HG02759 (cell line): ENCODE measurements at regions not wholly inside any gene's neighbourhood (a gene's known extent, or its start where the extent isn't known, plus 50 kb on each side); places are given as distances from the start of the nearest gene placed in this dataset.

Source experiments
- ATAC-seq: cut with Tn5 transposase; IDR thresholded peaks from one replicate; pipeline ENCODE4 v1.9.1; 2021; ENCODE audit warnings: mild to moderate bottlenecking, moderate library complexity; ENCODE audit not compliant: unreplicated experiment

DNA sequence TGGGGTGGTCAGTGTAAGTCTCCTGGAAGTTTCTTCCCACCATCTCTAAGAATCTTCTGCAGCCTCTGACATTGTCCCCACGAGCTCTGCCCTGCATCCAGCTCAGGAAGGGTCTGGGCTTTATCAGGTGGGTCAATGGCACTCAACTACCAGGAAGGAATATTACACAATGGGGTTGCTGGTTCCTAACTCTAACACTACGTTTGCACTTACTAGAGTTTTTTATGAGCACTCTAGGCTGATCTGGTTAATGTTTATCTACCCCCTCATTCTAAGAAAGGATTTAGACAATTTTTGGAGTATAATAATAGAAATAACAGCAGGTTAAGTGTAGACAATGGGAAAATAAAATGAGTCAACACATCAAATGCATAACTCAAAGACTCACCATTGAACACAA, 411.1 kb upstream of the RGMA start:
- no peak for ATAC-seq

- ATAC-seq: no peak
These were observed 408.3 kb upstream of the RGMA start for GRCh38 chr15:93497291-93497690.

- no peak for ATAC-seq
These were observed 407.9 kb upstream of the RGMA start for GRCh38 chr15:93496888-93497287.

GRCh38 chr15:93495799-93496637, 407.0 kb upstream of the RGMA start:
- no peak for ATAC-seq

DNA sequence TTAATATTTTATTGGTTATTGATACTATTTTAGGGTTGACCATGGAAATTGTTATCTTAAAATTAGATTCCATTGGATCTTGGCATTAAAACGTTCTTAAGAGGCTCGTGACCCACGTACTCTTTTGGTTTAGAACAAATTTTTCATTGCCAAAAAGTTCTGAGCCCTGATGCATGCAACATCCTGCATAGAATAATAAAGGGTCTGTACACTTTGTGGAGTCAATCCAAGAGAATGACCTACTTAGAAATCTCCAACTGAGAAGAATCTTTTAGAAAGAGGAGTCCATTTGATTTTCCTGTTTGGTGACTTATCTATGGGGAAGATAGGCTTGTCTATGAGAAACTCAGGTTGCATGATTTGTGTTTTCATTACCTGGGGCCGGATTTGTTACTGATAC, 404.2 kb upstream of the RGMA start:
- no peak for ATAC-seq

- ATAC-seq: no peak
These were observed 402.3 kb upstream of the RGMA start for GRCh38 chr15:93491291-93491690.

GRCh38 chr15:93488296-93488713, 399.3 kb upstream of the RGMA start:
- no peak for ATAC-seq

GRCh38 chr15:93486407-93487117, 397.6 kb upstream of the RGMA start:
- no peak for ATAC-seq

DNA sequence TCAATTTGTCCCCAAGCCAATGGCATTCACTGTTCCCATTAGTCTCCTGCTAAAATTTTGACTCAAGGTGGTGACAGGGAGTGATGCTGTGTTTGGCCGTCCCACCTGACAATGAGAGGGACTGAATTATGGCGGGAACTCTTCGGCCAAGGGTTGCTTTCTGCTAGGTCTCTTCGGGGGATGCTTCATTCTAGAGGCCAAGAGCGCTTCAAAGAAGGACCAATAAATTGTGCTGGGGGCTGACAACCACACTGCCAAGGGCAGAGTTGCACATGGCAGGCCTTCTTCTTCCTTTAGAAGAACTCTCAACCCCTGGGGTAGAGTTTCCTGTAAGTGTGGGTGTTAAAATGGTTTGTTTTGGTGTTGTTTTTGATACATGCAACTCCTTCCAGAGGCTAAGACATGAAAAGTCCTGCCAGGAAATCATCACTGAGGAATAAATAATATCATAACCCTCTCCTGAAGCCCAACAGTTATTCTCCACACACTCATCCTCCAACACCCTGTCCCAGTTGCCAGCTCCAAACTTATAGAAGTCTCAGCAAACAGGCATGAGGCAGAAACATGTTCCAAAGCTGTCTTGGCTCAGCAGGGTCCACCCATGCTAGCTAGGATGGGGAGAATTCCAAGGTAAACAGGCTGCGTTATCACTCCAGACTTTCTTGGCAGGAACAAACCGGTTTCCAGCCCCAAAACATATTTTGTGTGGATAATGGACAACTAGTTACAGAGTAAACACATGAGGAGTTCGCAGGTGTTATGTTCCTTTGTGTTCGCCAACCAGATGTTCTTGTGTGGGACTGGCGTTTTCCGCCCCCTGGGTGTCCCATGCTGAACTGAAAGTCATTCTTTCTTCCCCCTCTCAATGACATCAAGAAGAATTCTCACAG, 396.7 kb upstream of the RGMA start:
- ATAC-seq: no peak

- ATAC-seq: no peak
These were observed 394.9 kb upstream of the RGMA start for GRCh38 chr15:93483923-93484322.

GRCh38 chr15:93482731-93483130, 393.7 kb upstream of the RGMA start:
- ATAC-seq: no peak

GRCh38 chr15:93479715-93480114, 390.7 kb upstream of the RGMA start:
- no peak for ATAC-seq

DNA sequence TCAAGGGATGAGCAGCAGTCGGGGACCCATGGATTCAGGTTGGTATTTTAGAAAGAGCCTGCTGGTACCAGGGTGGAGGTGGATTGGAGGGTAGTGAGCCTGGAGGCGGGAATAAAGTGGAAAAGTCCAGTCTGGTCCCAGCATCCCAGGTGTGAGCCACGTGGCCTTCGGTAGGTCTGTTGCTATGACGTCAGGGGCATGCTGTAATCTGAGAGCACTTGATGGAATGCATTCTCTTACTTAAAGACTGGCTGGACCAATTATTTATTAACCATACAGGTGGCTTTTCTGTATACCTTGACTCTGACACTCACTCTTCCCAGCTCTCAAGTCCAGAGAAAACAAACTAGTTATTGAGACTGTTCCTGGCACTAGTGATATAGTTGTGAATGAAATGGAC, 389.9 kb upstream of the RGMA start:
- no peak for ATAC-seq

DNA sequence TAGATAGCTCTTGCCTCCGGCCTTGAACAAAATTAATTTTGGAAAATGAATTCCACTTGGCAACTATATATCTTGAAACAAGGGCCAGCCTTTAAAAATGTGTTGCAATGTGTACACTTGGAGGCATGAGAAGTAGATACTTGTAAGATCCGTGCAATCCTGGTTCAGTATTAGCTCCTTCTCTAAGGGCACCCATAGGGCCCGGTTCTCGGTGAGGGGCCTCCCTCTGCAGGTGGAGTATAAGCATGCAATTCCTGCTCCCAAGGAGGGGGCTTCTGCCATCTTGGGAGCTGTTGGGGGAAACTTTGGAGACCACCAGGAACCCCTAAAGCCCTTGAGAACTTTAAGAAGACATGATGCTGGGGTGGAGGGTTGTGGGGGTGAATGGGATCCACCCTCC, 388.7 kb upstream of the RGMA start:
- ATAC-seq: no peak

GRCh38 chr15:93477188-93477587, 388.2 kb upstream of the RGMA start:
- no peak for ATAC-seq

DNA sequence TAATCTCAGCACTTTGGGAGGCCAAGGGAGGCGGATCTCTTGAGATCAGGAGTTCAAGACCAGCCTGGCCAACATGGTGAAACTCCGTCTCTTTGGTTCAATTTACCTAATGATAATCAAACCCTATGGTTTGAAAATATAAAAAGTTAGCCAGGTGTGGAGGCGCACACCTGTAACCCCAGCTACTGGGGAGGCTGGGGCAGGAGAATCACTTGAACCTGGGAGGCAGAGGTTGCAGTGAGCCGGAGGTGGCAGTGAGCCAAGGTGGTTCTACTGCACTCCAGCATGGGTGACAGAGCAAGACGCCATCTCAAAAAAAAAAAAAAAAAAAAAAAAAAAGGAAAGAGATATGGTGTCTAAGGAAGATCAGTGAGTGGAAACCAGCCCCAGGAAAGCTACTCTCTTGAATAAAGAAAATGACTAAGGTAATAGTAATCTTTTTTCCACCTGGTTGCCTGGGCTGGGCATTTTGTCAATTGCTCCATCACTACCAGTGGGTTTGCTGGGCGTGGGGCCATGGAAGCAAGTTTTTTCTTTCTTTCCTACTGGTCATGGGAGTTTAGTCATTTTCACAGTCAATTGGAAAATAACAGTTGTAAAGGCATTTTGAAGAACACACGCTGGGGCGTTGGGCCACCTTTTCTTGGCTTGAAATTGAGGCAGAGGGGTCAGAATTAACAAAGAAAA, 387.6 kb upstream of the RGMA start:
- no peak for ATAC-seq

GRCh38 chr15:93474728-93475127, 385.7 kb upstream of the RGMA start:
- ATAC-seq: no peak

DNA sequence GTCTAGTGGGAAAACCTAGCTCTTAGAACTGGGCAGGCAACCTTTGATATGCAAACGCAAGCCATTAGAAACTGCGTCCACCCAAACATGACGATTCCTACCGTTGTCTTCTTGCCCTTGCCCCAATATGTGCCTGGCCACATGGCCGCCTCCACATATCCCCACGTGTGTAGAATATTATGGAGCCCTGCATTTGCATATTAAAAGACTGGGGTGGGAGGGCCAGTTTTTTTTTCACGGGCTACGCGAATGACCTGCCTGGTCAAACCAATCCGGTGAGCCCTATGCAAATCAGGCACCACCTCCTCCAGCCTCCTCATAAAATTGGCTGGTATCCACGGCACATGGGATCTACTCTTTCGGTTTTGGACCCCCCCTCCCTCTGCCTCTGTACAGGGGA, 381.0 kb upstream of the RGMA start:
- ATAC-seq: no peak

GRCh38 chr15:93467337-93467736, 378.3 kb upstream of the RGMA start:
- ATAC-seq: no peak

GRCh38 chr15:93466380-93466779, 377.4 kb upstream of the RGMA start:
- ATAC-seq: no peak

- no peak for ATAC-seq
These were observed 373.7 kb upstream of the RGMA start for GRCh38 chr15:93462690-93463089.
